ENCODE measurements at regions not wholly inside any gene's neighbourhood (a gene's known extent, or its start where the extent isn't known, plus 50 kb on each side); places are given as distances from the start of the nearest gene placed in this dataset.

- Mint-ChIP-seq H3K36me3 (no peaks in the 10 kb centered on the region), H3K4me3 (no peak overlapping the region), H3K4me1 (ENCODE audit: unreplicated experiment) (peaks cover 7% of the 10 kb centered on the region), H3K9me3 (no peaks in the 10 kb centered on the region), H3K27ac (no peak overlapping the region), H3K27me3 (no peaks in the 10 kb centered on the region)
- DNase-seq (ENCODE audit: extremely low spot score, unreplicated experiment) = no peak
- no peak for TF ChIP-seq CTCF (conservative IDR thresholded peaks at IDR 0.05)
Measured at GRCh38 chr4:11183356-11183740, 245.3 kb downstream of the HS3ST1 start.

- no peak for DNase-seq (ENCODE audit: extremely low spot score, unreplicated experiment)
- no peaks in the 10 kb centered on the region for H3K27me3 Mint-ChIP-seq
- H3K9me3 Mint-ChIP-seq = no peaks in the 10 kb centered on the region
- H3K4me3 Mint-ChIP-seq = no peak overlapping the region
- H3K36me3 Mint-ChIP-seq = no peaks in the 10 kb centered on the region
- H3K27ac Mint-ChIP-seq = no peak overlapping the region
- peaks cover 7% of the 10 kb centered on the region for H3K4me1 Mint-ChIP-seq (ENCODE audit: unreplicated experiment)
- no peak for TF ChIP-seq CTCF (conservative IDR thresholded peaks at IDR 0.05)
Measured at GRCh38 chr4:11182586-11183355, 245.9 kb downstream of the HS3ST1 start.

- peaks cover 7% of the 10 kb centered on the region for H3K4me1 Mint-ChIP-seq (ENCODE audit: unreplicated experiment)
- H3K36me3 Mint-ChIP-seq = no peaks in the 10 kb centered on the region
- no peaks in the 10 kb centered on the region for H3K9me3 Mint-ChIP-seq
- no peaks in the 10 kb centered on the region for H3K27me3 Mint-ChIP-seq
- no peak overlapping the region for H3K4me3 Mint-ChIP-seq
- DNase-seq (ENCODE audit: extremely low spot score, unreplicated experiment) = no peak
- no peak for TF ChIP-seq CTCF (conservative IDR thresholded peaks at IDR 0.05)
- H3K27ac Mint-ChIP-seq = no peak overlapping the region
Measured at GRCh38 chr4:11182031-11182430, 246.7 kb downstream of the HS3ST1 start.

- H3K4me3 Mint-ChIP-seq = no peak overlapping the region
- H3K9me3 Mint-ChIP-seq = no peaks in the 10 kb centered on the region
- no peak overlapping the region for H3K27ac Mint-ChIP-seq
- no peak for DNase-seq (ENCODE audit: extremely low spot score, unreplicated experiment)
- TF ChIP-seq CTCF (conservative IDR thresholded peaks at IDR 0.05) = no peak
- no peaks in the 10 kb centered on the region for H3K27me3 Mint-ChIP-seq
- peaks cover 12% of the 10 kb centered on the region for H3K4me1 Mint-ChIP-seq (ENCODE audit: unreplicated experiment)
- no peaks in the 10 kb centered on the region for H3K36me3 Mint-ChIP-seq
Measured at GRCh38 chr4:11179796-11180195, 248.9 kb downstream of the HS3ST1 start.

- Mint-ChIP-seq H3K36me3 (no peaks in the 10 kb centered on the region), H3K27ac (no peak overlapping the region), H3K27me3 (no peaks in the 10 kb centered on the region), H3K4me3 (no peak overlapping the region), H3K4me1 (ENCODE audit: unreplicated experiment) (peaks cover 12% of the 10 kb centered on the region), H3K9me3 (no peaks in the 10 kb centered on the region)
- no peak for TF ChIP-seq CTCF (conservative IDR thresholded peaks at IDR 0.05)
- no peak for DNase-seq (ENCODE audit: extremely low spot score, unreplicated experiment)
Measured at GRCh38 chr4:11178433-11178832, 250.3 kb downstream of the HS3ST1 start.

Data from type B pancreatic cell (in vitro differentiated cells).